NT2/D1 (cell line): ENCODE measurements at regions not wholly inside any gene's neighbourhood (a gene's known extent, or its start where the extent isn't known, plus 50 kb on each side); places are given as distances from the start of the nearest gene placed in this dataset.

Source experiments
- SUZ12 ChIP-seq: IDR thresholded peaks from 2 replicates; pipeline ENCODE4 v1.6.1; 2011; ENCODE audit not compliant: insufficient read length, insufficient read depth; ENCODE audit errors: extremely low read depth
- YY1 ChIP-seq: IDR thresholded peaks from 2 replicates; pipeline ENCODE4 v1.6.1; 2011; ENCODE audit not compliant: insufficient read length, insufficient read depth
- ZNF274 ChIP-seq: IDR thresholded peaks from 2 replicates; pipeline ENCODE4 v1.6.1; 2011; ENCODE audit warnings: mild to moderate bottlenecking, low read depth, low read length

GRCh38 chr20:17797161-17797560 is 97.4 kb downstream of the BANF2 start:
- TF ChIP-seq YY1 (no peak), ZNF274 (no peak), SUZ12 (no peak)
